ENCODE measurements at regions not wholly inside any gene's neighbourhood (a gene's known extent, or its start where the extent isn't known, plus 50 kb on each side); places are given as distances from the start of the nearest gene placed in this dataset.
"Not testable (repeated sequence)": the region's sequence is repeated elsewhere in the genome, so short reads cannot be mapped to it uniquely, and the experiment has no call there.

- peak; percentile 14 for DNase-seq
These were observed 53.8 kb downstream of the GJD2 start for GRCh38 chr15:34700891-34701427.

- DNase-seq, result no peak
These were observed 54.7 kb downstream of the GJD2 start for GRCh38 chr15:34699968-34700640.

GRCh38 chr15:34696506-34696905 lies 58.3 kb downstream of the GJD2 start:
- DNase-seq, result no peak

GRCh38 chr15:34693053-34693744 lies 61.6 kb downstream of the GJD2 start:
- DNase-seq, result no peak

DNA sequence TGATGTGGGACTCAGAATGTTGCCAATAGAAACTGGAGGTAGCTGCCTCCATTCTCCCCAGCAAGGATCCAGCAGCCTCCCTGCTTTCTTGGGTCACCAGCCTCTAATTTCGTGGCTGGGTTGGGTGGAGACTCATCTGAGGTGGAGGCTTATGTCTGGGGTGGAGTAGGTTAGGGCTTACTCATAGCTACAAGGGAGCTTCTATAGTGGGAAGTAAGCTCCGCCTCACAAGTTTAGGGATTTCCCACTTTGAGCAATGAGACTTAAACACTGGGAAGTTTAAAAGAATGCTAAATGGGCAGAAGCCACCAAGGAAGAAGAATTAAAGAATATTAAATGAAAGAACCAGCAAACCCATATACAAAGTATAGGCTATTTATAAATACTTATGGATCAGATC lies 63.8 kb downstream of the GJD2 start:
- no peak for DNase-seq

DNA sequence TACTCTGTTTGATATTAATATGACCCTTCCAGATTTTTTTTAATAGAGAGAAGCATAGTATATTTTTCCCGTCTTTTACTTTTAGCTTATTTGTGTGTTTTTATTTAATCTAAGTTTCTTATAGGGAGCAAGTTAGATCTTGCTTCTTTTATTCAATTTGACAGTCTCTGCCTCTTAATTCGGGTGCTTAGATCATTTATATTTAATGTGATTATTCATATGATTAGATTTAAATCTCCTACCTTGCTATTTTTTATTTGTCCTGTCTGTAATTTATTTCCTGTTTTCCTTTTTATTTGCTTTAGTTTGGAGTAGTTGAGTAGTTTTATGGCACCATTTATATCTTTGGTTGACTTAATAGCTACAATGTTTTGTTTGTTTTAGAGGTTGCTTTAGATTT lies 66.1 kb downstream of the GJD2 start:
- no peak for DNase-seq

- no peak for DNase-seq
These were observed 70.4 kb downstream of the GJD2 start for GRCh38 chr15:34684351-34684750.

DNA sequence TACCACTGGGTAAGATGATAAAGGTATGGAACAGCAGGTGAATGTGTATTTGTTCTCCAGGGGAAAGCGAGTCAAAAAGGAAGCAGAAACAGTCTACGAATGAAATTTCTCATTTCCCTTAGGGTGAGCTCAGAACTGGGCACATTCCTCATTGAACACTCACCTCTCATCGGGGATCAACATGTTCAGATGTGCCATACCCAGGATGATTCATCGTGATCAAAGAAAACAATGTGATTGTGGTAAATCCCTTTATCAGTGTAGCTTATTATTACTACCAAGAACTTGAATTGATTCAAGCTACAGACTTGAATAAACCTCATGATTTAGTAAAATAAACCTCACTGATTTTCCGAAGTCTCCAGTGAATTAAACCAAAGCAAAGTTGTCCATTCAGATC lies 72.1 kb downstream of the GJD2 start:
- DNase-seq, result no peak

- no peak for DNase-seq
These were observed 75.5 kb downstream of the GJD2 start for GRCh38 chr15:34679291-34679690.

DNA sequence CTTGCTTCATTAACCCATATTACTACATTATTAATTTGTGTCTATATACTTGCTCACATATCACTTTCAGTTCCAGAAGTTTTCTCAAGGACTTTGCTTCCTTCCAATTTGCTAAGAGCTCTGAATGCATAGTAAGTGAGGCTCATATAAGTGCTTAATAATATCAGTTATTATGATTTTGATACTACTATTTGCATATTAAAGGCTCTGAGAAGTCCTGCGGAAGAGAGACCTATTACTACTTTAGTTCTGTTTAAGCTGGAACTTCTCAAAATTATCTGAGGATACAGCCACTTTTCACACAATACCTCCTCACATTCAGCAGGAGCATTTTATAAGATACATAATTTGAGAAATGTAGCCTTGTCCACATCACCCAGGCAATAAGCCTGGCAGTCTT lies 81.6 kb downstream of the GJD2 start:
- no peak for DNase-seq

- no peak for DNase-seq
These were observed 82.2 kb upstream of the GOLGA8B start for GRCh38 chr15:34665498-34666116.

DNA sequence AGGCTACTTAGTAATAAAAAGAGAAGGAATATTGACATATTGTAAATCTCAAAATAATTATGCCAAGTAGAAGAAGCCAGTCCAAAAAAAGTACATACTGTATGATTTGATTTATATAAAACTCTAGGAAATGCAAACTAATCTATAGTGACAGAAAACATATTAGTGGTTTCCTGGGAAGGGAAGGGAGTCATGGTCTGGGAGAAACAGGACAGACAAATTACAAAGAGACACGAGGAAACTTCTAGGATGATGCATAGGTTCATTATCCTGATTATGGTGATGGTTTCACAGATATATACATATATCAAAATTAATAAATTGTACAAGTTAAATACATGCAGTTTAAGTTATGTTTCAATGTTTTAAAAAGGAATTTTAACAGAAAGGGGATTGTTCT lies 81.0 kb upstream of the GOLGA8B start:
- no peak for DNase-seq

- DNase-seq, result no peak
These were observed 79.7 kb upstream of the GOLGA8B start for GRCh38 chr15:34663101-34663500.

- DNase-seq, result no peak
These were observed 75.6 kb upstream of the GOLGA8B start for GRCh38 chr15:34659056-34659455.

DNA sequence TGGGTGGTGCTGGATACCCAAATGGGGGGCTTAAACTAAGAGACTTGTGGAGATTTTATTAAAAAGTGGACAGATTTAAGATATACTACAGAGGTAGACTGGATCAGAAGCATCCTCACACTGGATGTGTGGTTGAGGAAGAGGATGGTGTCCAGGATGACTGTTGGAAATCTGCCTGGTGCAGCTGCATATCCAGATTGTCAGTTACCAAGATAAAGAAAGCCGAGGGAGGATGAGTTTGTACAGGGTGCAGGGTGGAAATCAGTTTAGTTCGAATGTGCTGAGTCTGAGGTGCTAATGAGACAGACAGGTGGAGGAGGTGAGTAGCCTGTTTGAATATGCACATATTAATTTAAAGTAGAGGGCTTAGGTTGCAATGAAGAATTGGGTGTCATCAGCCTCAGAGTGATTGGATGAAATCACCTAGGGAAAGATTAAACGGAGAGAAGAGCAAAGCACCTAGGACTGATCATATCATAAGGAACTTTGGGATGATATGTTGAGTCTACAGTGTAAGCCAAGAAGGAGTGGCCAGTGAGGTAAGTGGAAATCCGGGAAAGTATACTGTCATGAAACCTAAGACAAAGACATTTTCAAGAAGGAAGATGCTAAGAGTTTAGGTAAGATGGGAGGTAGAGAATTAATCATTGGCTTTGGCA lies 74.1 kb upstream of the GOLGA8B start:
- no peak for DNase-seq

DNA sequence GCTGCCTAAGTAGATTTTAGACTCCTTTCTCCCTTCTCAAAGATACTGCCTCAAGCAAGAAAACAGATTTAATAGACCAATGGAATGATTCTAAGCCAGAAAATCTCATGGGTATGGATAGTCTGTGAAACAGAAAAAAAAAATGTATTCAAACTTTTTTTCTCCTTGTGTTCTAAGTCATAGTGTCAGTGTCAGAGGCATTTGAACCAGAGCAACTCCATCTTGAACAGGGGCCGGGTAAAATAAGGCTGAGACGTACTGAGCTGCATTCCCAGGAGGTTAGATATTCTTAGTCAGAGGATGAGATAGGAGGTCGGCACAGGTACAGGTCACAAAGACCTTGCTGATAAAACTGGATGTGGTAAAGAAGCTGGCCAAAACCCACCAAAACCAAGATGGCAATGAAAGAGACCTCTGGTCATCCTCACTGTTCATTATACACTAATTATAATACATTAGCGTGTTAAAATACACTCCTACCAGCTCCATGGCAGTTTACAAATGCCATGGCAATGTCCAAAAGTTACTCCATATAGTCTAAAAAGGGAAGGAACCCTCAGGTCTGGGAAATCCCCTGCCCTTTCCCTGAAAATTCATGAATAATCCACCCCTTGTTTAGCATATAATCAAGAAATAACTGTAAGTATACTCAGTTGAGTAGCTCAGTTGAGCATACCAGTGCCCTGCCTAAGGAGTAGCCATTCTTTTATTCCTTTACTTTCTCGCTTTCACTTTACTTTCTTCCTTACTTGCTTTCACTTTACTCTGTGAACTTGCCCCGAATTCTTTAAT lies 72.8 kb upstream of the GOLGA8B start:
- no peak for DNase-seq

DNA sequence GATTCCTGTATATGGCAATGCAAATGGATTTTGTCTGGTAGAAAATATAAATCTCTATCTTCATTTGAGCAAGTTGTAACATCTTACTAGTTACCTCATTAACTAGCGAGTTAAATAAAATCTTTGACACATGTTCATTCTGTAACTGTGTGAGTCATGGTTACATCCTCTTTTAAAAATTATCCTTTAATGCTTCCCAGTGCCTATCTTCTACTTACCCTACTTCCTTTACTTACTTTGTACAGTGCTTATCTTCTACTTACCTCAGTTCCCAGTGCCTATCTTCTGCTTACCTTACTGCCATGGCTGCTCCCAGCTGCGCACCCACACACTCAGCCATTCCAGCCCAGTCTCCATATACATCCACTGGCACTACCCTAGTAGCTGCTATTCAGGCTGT lies 71.9 kb upstream of the GOLGA8B start:
- peak; percentile 17 for DNase-seq

DNA sequence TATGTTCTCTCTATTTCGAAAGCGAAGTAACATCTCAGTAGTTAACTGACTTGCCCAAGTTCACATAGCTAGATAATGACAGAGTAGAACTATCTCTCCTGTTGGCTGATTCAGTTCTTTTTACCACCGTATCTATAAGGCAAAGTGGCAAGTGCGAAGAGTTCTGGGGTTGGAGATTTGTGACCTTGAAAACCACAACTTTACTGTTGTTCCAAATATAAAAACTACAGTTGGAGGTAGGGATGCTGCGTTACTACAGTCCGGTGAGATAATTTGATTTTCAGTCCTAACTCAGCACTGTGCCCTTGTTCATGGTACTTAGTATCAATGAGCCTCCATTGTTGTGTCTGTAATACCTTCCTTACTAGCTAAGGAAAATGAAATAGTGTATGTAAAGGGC lies 71.2 kb upstream of the GOLGA8B start:
- DNase-seq, result peak; percentile 73

DNA sequence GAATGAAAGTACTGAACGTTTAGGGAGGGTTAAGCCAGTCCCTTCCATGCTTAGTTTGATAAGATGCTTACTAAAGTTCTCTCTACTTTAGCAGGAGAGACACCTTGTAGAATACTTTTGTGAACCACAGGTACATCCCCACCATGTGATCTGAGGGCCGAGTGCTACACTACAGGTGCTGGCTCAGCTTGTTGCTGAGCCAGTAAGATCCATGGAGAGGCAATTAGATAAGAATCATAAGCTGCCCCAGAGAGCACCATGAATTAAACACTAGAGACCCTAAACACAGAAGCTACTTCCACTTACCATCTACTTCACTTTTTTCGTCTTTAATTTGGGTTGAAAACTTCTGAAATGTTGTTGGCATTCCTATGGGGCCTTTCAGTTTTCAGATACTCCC lies 70.5 kb upstream of the GOLGA8B start:
- DNase-seq, result no peak

GRCh38 chr15:34653326-34653725 lies 69.9 kb upstream of the GOLGA8B start:
- DNase-seq, result not testable (repeated sequence)

GRCh38 chr15:34652726-34653033 lies 69.2 kb upstream of the GOLGA8B start:
- DNase-seq, result peak; percentile 76

GRCh38 chr15:34651997-34652725 lies 68.7 kb upstream of the GOLGA8B start:
- DNase-seq, result no peak

Data from hematopoietic multipotent progenitor cell treated with erythropoietin and hydrocortisone succinate and interleukin-3 and kit ligand, for 4 days (in vitro differentiated cells).